NCI-H345 (cell line): ENCODE measurements at regions not wholly inside any gene's neighbourhood (a gene's known extent, or its start where the extent isn't known, plus 50 kb on each side); places are given as distances from the start of the nearest gene placed in this dataset.

Experiments
- DNase-seq: peaks from one replicate; lab custom pipeline; 2025; lab: John Stamatoyannopoulos, UW

- DNase-seq: no peak
Measured at GRCh38 chr15:94099574-94099960, 131.8 kb upstream of the MCTP2 start.

DNA sequence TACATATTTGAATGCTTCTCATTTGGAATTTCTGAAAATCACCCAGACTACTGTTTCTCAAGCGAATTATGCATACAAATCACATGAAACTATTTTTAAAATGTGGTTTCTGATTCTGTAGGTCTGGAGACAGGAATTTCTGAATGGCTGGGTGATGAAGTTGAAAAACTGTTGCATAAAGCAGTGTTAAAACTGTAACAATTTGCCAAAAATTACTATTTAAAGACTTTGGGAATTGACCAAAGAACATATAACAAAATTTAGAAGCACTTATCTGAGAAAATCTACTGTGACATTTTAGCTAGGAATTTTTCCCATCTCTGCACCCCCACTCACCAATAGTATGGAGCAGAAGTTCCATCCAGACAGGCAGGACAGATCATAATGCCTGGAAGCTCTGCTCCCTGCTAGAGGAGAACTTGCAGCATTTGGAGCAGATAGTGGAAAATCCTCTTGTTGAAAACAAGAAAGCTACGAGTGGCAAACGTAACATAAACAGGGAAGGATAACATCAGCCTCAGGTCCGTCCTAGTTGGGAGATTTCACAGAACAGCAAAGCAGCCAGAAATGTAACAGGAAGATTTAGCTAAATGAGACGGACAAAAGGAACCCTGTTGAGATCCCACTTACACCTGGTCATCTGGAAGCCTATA lies 132.3 kb upstream of the MCTP2 start:
- DNase-seq: no peak

GRCh38 chr15:94097552-94097951 lies 133.8 kb upstream of the MCTP2 start:
- DNase-seq: no peak

DNA sequence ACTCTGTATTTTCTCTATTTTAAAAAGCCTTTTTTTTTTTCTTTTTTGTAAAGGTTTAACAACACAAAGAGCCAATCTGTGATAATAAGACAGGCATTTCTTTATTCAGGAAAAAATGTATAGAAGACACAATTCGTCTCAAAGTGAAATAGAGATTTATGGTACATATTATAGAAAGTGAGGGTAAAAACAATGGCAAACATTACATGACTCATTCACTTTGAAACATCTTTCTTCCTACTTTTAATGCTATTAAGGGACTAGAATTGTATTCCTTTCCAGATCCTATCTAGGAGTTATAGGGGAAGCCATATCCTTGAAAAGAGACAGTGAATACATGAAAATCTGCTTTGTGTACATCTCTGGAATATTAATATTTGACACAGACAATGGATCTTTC lies 137.1 kb upstream of the MCTP2 start:
- no peak for DNase-seq

DNA sequence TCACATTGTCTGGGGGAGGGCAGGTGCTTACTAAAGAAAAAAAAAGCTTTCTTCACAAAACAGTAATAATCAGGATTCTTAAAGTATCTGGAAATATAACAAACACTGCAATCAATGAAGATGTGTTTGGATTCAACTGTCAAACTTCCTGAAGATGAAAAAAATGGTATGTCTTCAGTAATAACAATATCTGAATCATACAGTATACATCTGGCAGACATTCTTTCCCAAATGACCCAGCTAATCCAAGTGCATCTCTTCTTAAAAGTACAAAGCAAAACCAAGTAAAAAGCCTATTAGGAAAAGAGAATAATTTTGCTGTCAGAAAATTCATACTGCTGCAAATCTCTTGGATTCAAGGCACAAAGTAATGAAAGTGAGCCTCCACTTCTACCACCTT lies 145.0 kb upstream of the MCTP2 start:
- no peak for DNase-seq

DNA sequence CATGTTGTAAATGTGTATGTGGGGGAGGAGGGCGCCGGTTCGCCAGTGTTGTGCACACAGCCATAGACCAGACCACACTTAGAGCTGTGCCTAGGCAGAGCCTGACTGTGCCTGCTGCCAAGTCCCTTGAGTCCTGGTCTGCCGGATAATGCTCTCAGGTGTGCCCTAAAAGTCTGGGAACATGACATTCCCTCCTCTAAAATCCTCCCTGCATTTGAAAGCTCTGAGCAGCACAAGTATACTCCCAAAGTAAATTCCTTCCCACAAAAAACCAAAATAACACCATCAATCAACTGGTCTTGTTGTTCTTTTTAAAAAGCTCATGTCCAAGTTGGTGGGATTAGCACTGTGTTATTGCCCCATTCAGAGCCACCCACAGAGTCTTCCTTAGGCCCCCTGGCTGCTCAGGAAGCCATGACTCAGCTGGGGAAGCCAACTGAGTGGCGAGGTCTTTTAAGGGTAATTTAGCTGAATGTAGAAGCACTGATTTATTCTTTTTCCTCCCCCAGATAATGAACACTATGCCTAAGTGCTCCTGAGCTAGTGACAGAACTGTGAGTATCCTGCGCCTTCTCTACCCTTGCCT lies 147.8 kb upstream of the MCTP2 start:
- no peak for DNase-seq

GRCh38 chr15:94081829-94082228 lies 149.5 kb upstream of the MCTP2 start:
- no peak for DNase-seq

GRCh38 chr15:94080989-94081605 lies 150.3 kb upstream of the MCTP2 start:
- DNase-seq: no peak

DNA sequence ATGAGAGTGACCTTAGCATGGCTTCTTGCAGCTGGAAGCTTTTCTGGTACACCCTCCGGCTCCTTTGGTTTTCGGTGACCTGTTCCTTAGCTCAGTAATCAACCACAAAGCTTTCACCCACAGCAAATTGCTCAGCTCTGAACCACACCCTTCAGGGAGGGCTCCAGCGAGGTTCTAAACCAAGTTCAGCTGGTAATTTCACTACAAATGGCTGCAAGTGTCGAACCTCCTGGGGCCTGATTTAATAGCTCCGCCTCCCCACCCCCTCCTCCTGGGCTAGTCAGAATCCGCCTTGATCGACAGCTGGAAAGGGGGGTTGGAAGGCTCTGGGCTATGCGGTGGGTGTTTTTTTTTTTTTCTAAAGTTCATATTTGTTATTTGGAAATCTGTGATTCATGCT lies 150.9 kb upstream of the MCTP2 start:
- DNase-seq: no peak

GRCh38 chr15:94079968-94080367 lies 151.4 kb upstream of the MCTP2 start:
- no peak for DNase-seq

GRCh38 chr15:94079459-94079858 lies 151.9 kb upstream of the MCTP2 start:
- no peak for DNase-seq

- no peak for DNase-seq
Measured at GRCh38 chr15:94077938-94078337, 153.4 kb upstream of the MCTP2 start.

DNA sequence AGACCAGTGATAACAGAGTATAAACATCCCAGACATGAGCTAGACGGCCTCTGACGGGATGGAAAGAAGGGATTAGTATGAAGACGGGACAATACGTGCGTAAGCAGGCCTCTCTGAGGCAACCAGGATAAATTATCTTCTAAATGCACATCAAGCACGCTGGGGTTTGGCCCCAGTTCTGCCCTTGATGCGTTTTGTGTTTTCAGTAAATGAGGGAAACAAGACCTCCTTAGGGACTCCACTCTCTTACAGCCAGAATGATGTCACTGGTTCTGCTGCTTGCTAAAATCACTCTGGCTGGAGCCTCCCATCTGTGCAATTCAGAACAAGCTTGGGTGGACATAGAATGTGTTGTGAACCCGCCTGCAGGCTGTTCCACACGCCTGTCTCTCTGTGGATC lies 156.0 kb upstream of the MCTP2 start:
- DNase-seq: no peak

DNA sequence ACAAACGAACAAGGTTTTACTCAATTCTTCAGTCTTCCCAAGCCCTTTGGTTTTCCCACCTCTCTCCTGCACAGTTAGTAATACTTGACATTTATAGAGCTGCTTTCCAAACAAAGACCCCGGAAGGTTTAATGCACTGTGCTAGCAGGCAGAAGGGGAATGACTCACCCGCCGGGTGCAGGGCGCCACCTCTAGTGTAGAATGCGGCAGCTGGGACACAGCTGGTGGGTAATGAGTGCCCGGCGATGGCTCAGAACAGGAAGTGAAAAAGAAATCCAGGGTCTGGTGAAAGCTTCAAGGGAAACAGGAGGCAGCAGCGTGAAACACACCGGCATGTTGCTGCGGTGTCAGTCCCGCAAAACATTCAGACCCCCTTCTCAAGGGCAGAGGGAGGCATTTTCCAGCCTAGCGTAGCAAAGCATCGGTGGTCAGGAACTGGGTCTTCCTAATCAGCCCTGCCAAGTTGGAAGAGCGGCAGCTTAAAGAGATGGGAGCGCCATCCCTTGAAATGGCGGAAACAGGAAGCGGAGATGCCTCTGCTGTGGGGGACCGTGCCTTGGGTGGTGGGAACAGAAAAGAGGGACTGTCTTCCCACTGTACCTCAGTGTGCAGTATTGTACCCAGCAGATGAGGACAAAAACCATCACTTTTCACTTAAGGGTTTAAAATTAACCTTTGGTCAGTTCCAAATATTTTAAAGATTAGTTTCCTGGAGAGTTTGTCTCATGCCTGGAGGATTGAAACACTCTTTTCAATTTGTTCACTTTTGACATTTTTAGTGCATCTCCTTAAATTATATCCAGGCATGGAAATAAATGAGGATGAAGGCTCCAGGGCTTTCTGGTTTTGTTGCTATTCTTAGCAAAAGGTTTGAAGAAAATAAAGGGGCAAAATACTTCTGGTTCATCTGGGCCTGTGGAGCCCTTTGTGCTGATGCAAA lies 160.7 kb upstream of the MCTP2 start:
- peak; percentile 58 for DNase-seq

- no peak for DNase-seq
Measured at GRCh38 chr15:94069844-94070243, 161.5 kb upstream of the MCTP2 start.

- no peak for DNase-seq
Measured at GRCh38 chr15:94066811-94067210, 164.6 kb upstream of the MCTP2 start.

DNA sequence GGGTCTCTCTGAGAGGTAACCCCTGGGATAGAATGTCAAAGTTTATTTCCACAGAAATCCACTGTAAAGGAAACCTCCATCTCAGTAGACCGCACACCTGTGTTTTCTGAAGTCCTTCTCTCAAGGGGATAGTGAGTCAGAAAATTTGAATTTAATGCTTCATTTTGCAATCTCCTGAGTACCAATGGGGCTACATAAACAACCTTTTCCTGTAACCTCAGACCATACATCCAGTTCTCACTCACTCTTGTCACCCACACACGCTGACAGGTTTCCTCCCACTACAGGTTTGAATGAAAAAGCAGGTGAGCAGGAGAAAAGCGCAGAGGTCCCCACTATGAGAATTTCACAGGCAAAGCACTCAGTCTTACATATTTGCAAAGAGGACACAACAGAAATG lies 165.3 kb upstream of the MCTP2 start:
- DNase-seq: no peak

- no peak for DNase-seq
Measured at GRCh38 chr15:94064676-94065313, 166.6 kb upstream of the MCTP2 start.

GRCh38 chr15:94061041-94061440 lies 170.3 kb upstream of the MCTP2 start:
- no peak for DNase-seq

- DNase-seq: no peak
Measured at GRCh38 chr15:94059013-94059587, 172.3 kb upstream of the MCTP2 start.

DNA sequence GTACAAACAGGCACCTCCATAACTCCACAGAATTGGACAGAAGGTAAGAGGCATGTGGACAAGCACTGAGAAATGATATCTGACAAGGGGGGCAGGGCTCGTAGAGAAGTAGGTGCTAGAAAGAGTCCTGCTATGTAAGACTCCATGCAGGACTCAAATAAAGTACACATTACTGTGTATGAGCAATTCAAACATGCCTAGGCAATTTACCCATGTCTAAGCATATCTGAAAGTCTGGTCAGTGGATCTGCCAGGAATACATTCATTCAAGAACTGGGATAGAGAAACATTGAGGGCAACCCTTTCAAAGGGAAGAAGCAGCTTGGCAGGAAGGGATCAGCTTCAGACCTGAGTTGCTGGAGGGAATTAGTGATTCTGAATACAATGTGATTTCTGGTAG lies 174.1 kb upstream of the MCTP2 start:
- DNase-seq: no peak

DNA sequence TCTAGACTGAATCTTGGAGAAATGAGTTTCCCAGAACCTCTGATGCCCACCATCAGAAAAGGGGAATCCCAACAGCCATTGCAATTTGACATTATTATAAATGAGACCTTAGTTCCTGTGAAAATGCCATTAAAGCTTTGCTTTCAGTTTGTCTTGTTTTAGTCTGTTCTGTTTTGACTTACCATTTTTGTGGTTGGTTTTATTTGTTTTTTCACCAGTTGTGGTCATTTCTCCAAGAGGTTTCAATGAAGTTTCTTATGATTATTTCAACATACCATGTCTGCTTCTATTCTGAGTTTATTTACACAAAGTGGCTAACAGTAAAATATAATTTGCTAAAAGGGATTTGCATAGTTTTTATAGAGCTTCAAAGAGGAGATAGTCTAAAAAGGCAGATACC lies 175.0 kb upstream of the MCTP2 start:
- DNase-seq: no peak
